ENCODE measurements at regions not wholly inside any gene's neighbourhood (a gene's known extent, or its start where the extent isn't known, plus 50 kb on each side); places are given as distances from the start of the nearest gene placed in this dataset.
A peak's percentile ranks its signal among the peaks of the same experiment; 100 is the strongest.
"Not testable (repeated sequence)": the region's sequence is repeated elsewhere in the genome, so short reads cannot be mapped to it uniquely, and the experiment has no call there.

DNA sequence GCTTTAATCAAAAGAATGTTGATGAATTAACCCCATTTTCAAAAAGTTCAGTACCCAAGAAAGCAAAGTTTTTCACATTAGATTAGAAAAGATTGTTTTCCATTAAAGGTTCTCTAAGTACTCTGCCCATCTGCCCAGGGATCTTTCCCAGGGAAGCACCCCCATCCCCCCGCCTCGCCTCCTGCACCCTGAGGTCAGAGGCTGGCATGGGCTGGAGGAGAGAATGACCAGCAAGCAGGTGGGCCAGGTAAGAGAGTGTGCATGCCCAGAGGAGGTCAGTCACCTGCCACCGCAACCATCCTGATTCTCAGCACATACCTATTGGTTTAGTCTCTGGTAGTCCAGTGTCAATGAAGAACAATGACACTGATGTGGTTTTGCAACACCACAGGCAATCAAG, 279.4 kb upstream of the ZNF507 start:
- no peak for DNase-seq

DNA sequence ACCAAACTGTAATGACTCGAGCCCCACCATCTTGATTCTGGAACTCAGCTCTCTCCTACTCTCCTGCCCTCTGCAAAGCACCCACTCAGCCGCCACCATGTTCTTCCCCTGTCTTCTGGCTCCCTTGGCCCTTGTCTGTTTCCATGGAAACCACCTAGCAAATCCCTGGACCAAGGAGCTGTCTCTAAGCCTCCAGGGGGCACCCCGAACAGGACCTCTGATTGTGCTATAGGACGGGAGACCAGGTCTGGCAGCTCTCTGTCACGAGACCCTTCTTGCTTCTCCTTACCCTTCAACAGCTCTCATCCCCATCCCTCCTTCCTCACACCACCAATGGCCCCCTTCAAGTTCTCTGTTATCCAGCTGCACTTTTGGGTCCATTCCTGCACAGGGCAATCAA, 277.7 kb upstream of the ZNF507 start:
- no peak for DNase-seq

DNA sequence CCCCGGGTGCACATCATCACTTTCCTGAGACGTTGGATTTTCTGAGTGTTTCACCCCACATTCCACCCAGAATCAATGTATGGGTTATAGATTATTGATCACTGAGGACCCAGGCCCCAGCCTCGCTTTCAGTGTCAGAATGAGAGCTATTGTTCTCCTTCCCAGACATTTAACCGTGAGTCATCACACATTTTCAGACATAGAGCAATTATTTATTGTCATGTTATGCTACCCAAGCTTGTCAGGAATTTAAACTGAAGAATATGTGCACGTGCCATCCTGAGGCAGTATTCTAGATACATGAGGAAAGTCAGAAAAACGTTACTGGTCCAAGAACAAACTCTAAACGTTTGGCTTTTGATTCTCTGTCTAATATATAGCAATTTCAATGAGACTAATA, 276.6 kb upstream of the ZNF507 start:
- DNase-seq: no peak

DNA sequence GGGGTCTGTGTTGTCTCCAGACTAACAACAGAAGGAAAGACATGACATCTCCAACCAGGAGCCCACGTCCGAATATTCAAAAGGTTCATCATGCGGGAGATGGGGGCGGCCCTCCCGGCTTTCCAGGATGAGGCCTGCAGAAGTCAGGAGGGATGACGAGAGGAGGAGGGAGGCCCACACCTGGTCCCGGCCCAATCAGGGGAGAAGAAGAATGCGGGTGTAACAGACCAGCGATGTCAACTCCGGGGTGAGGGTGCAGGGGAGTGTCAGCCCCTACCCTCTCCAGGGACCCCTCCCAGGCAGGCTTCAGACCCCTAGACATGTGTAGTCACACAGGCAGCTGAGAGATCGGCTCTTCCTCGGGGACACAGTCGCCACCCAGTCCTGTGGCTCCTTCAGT, 275.3 kb upstream of the ZNF507 start:
- DNase-seq: no peak

DNA sequence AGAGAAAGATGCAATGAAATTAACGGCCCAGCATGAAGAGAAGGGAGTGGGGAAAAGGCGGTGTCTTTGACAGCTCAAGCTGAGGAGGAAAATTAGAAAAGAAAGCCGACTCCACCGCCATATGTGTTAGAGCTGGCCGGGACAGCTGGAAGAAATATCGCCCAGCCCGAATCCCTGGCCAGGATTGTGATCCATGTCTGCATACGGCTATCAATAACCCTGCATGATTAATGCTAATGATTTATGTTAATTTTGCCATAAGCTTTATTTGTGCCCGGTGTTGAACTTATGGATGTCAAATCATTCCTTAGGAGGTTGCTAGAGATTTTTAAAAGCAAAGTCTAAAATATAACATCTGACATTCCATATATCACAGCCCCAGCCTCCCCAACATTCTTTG, 263.4 kb upstream of the ZNF507 start:
- DNase-seq: no peak

DNA sequence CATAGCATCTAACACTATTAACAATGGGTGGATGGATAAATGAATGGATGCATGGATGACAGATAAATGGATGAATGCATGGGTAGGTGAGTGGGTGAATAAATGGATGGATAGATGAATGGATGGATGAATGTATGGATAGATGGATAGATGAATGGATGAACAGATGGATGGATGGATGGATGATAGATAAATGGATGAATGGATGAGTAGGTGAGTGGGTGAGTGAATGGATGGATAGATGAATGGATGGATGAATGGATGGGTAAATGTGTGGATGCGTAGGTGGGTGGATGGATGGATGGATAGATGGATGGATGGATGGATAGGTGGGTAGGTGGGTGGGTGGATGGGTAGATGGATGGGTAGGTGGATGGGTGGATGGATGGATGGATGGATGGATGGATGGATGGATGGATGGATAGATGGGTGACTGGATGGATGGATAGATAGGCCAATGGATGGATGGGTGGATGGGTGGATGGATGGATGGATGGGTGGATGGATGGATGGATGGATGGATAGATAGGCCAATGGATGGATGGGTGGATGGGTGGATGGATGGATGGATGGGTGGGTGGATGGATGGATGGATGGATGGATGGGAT, 260.6 kb upstream of the ZNF507 start:
- DNase-seq: not testable (repeated sequence)

DNA sequence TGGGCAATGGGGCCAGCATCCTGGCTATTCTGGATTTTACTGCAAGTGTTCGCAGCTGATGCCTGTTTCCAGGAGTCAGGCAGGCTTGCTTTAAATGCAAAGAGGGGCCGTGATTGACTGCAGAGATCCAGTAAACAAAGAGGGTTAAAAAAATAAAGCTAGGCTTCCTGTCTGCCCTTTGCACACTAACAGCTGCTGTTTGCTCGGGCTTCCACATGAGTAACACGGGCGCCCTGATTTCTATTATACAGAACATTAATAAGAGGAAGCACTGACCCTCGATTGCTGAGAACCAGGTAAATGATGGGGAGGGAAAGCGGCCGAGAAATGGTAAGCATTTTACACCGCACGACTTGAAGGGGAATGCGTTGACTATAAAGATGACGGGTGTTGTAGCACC, 254.2 kb upstream of the ZNF507 start:
- DNase-seq: peak; percentile 5

DNA sequence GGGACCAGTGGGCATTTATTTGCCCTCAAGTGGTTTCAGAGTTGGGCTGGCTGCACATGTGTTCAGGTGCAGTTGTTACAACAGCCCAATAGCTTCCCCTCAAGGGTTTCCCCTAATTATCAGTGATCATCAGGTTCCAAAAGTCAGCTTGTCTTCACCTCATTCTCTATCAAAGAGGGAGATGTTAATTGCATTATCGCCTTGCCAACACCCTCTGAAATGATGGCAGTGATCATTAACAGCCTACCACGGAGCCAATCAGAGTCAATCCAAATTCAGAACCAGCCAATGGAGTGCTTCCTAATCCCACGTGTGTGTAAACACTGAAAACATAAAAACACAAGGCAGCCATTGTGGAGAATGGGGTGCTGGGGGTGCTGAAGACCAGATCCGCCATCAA, 248.4 kb upstream of the ZNF507 start:
- DNase-seq: no peak

DNA sequence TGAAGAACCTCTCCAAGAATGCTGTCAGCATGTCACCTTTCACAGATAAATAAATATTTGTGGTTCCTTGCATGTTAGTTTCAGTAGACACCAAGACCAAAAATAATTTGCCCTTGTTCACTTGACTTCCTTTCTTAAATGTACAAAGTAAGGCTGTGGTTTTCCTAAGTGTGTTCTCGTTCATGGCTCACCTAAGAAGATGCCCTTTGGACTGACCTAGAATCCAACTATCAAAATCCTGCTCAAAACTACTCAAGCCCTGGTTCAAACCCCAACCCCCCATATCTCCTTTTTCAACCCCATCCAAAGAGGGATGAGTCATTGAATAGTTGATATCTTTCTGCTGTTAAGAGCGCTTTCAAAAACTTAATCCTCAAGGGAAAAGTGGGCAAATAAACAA, 247.8 kb upstream of the ZNF507 start:
- DNase-seq: no peak

DNA sequence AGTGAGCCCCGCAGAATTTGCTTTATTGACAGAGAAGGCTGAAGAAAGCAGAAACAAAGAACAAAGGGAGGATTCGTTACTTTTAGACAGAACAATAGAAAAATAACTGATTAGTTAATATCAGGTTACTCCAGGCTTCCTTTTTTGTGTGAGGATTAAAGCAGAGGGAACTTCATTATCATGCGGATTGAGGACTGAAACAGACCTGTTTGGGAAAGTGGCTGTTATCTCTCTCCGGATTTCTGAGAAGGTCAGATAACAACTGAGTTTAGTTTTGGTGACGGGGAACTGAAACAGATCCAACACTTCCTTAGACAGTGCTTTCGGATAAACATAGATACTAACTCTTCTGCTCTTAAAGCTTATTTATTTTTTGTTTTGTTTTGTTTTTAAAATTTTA, 246.4 kb upstream of the ZNF507 start:
- DNase-seq: no peak

DNA sequence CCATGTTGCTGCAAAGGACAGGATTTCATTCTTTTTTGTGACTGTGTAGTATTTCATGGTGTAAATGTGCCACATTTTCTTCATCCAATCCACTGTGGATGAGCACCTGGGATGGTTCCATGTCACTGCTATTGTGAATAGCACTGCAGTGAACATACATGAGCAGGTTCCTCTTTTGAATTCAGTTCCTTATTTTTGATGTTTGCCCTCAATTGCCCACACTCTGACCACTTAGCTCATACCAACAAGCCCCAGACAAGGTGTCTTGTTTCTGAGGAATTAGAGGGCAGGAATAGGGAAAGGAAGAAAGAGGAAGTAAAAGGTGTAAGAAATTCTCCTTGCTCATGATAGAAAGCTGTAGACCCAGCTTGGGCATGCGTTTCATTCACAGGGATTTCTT, 244.2 kb upstream of the ZNF507 start:
- DNase-seq: no peak

DNA sequence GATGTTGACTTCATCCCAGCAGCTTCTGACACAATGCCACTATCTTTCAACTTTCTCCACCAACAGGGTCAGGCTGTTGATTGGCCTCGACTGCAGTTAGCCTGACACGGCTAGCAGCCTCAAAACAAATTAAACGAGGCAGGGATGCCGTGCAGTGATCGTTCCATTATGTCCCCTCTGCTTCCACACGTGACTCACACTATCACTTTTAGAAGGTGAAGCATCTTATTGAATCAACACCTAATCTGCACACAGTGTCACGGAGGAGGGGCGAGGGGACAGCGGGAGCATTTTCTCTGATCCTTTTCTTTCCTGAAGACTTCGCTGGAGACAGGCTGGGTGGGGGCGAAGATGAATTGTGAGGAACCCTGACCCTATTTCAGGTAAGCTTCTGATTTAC, 241.9 kb upstream of the ZNF507 start:
- no peak for DNase-seq

DNA sequence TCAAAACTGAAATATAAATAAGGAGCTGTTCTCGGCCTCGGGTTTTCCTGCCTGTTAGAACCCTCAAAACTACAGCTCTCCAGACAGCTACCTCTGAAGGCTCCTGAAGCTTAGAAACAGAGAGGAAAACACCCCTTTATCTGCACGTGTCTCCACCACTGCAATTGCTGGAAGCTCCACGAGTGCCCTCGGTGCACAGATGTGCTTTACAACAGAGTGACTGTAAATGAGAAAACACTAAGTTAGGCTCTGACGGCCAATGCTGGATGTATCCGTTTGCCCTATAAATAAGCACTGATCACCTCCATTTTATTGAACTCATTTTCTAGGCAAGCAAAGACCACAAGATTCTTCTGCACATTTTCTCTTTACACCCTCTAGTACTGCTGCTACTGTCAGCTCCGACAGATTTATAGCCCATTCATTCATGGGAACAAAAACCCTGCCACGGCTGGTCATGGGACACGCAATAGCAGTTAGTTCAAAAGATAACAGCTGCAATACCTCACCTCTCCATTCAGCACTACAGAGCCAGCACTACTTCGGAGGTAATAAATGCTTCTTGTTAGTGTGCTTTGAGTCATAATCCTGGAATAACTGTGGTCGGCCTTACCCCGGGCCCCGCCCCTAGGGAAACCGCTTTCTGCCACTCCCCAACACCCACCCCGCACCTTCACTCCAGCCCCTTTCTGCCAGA, 241.1 kb upstream of the ZNF507 start:
- DNase-seq: peak; percentile 58

DNA sequence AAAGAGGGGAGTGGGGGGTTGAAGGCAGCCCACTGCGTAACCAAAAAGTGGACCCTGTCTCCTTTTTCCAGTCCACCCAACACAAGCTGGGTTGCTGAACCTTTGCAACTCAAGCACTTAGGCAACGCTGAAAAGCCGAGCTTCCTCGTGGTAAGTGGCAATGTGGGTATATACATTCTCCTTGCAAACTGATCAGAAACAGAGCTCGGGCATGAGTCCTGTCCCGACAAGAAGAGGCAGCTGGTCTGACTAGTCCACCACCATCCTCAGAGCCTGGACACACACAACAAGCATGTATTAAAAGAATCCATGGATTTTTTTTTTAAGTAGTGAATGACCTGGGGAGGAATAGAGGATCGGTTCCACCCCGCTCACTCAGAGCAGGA, 240.6 kb upstream of the ZNF507 start:
- DNase-seq: no peak

DNA sequence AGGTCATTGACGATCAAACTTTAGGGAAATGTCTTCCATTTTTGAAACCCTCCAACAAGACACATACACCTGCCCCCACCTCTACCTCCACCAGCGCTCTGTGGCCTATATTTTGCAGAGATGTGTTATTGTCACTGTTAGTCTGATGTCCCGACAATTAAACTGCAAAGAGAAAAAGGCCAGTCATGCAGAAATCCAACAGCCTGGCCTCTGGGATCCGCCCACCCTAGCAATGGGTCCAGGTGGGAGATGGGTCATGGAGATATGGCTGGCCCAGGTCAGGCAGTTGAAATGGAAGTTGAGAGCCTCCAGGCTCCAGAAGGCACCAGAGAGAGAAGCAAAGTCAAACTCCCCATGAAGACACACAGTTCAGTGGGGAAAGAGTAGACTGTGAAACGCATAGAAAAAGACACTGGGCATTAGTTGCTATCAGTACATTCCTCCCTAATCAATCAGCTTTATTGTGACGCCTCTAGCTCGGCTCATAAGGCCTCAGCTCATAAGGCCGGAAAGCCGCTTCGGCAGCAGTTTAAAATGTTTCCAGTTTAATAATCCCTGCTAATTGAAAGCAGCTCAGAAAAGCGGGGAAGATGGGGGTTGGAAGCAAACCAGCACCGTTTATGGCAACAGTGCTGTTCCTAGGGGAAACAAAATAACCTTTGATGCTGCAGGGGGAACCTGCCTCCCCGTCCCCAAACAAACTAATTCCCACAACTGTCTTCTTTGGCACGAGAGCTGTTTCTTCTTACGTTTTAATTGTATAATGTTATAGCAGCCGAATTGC, 239.7 kb upstream of the ZNF507 start:
- DNase-seq: no peak

DNA sequence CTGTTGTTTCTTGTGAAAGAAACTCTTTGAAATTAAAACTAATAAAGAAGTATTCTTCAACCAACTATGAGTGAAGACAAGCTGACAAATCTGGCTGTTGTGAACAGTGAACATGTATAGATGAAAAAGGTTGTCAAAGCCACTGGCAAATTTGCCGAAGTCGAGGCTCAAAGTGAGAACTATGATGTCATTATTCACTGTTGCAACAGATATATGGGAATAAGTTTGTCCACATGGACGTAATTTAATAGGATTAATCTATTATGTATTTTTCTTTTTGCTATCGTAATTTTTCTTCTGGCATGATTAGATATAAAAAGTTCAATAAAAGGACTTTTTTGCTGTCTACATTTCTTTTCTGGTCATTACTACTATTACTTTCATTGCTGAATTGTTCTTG, 223.2 kb upstream of the ZNF507 start:
- no peak for DNase-seq

DNA sequence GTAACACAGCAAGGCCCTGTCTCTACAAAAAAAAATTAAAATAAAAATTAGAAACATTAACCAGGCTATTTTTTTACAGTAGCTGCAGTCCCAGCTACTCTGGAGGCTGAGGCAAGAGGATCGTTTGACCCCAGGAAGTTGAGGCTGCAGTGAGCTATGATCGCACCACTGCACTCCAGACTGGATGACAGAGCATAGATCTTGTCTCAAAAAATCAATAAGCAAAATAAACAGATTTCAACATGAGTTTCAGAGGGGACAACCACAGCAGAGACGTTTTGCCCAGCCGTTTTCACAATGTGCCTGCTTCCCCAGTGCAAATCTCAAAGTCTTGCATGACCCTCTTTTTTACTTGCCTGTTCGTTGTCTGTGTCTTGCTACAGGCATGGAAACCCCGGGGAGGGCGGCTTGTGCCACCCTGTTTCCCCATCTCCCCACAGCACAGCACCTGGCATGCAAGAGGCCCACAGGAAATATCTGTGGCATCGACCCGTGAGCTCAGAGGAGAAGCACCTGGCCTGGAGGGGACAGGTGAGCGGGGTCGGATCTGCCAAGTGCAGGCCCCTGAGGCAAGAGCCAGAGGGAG, 222.0 kb upstream of the ZNF507 start:
- no peak for DNase-seq

DNA sequence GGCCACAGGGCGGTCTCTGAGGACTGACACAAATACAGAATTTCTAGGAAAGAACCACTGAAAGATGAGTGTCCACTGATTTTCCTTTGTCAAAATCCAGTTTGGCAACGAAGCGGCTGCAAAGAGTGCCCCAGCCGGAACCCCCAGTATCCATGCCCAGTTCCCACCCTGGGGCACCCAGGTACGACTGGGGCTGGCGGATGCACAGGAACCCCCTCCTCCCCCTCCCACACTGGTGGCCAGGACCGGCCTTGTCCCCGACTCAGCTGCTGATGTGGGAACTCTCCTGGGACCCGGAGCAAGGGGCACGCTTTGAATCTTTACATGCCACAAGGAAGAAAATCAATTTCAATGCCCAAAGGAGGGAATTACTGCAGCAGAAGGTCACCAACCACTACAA, 220.8 kb upstream of the ZNF507 start:
- DNase-seq: no peak

DNA sequence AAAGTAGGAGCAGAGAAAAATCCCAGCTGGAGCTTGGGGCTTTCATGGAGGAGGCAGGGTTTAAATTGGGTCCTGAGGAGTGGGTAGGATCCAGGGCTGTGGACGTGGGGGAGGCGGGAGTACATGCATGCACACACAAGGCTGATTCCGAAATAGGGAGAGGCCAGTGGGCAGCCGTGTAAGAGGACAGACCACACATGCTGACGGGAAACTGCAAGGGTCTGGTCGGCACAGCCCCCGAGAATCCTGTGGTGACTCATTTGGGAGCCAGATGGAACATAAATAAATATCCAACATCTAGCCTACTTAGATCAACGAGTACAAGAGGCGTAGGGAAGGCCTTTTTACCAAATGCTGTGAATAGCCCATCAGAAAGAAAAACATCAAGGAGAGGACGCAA, 216.3 kb upstream of the ZNF507 start:
- no peak for DNase-seq

DNA sequence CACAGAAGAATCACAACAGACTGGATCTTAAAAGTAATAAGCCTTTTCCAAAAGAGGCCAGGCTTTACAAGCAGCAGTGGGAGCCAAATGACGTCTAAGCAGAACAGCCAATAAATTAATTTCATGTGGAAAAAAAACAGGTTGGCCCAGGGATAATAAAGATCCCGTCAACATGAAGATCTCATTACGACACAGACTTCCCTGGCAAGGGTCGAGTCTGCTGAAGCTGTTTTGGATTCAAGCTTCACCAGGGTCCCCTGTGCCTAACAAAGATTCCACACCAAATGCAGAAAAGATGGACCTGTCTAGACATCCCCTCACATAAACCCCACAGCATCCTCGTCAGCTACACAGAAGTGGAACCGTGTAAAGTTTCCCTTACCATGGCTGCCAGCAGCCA, 215.1 kb upstream of the ZNF507 start:
- no peak for DNase-seq

DNA sequence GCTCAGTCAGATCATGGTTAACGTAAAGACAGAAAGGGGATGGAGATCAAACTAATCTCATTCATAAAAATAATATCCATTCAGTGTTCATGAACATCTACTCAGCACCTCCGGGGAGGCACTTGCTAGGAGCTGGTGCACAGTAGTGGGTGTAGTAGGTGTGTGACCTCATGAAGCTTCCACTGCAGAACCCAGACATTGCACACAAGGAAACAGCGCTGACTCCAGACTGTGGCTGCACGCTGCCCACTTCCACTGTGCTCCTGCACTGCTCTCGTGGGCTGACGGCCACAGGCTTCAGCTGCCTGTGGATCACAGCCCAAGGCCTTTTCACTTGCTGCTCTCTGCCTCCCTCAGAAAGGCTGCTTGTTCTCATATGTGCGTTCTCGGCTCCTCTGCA, 214.4 kb upstream of the ZNF507 start:
- DNase-seq: no peak

DNA sequence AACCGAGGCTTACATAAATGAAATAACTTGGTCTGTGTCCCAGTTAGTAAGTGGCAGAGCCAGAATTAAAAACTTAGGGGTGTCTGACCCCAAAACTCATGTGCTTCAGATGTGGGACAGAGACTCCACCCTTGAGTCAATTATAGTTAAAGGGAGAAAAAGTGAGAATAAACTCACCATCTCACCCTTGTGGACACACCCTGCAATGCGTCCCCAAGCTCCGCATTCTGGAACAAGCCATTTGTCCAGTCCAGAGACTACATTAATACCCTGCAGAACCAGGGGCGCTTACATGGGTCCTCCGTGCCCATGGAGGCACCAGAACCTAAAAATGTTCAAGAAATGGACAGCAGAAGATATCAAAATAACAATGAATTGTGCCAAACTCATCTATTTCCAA, 207.0 kb upstream of the ZNF507 start:
- DNase-seq: no peak

DNA sequence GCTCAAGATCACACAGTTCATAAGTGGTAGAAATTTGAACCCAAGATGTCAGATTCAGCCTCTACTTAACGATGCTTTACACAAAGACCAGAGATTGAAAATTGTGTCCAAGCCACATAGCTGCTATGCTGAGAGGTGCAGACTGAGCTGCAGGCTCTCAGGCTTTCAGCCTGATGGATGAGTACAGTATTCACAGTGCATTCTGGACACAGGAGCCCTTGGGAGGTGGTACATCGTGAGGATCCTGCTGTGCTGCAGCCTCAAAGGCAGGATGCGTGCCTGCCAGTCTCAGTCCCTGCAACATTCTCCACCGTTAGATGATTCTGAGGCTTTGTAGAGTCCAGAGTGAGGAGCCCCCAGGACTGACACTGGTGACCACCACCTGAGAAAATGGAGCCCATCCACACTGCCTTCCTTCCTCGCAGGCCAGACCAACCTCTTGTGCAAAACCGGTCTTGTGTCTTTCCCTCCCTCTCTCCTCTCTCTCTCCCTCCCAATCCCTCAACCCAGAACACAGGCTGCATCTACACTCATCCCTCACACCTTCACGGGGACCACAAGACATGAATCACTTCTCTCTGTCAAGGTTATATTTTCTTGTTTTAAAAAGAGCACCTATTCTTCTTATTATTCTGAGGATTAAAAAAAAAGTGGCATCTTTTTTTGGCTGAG, 203.4 kb upstream of the ZNF507 start:
- no peak for DNase-seq

DNA sequence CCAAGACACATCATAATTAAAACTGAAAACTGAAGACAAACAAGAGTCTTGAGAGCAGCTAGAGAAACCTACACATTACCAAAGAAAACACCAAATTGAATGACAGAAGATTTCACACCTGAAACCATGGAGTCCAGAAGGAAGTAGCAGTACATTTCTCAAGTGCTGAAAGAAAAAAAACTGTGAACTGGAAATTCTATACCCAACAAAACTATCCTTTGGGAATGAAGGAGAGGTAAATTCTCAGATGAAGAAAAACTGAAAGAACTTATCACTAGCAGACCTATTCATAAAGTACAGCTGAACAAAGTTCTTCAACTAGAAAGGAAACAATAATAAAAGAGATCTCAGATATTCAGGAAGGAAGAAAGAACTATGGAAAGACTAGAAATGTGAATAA, 198.7 kb upstream of the ZNF507 start:
- DNase-seq: no peak

Measured in DMS153 (cell line).